ENCODE measurements at regions not wholly inside any gene's neighbourhood (a gene's known extent, or its start where the extent isn't known, plus 50 kb on each side); places are given as distances from the start of the nearest gene placed in this dataset.

- TF ChIP-seq POLR2A (IDR thresholded peaks at IDR 0.05): no peak
- TF ChIP-seq, protein P1, sequence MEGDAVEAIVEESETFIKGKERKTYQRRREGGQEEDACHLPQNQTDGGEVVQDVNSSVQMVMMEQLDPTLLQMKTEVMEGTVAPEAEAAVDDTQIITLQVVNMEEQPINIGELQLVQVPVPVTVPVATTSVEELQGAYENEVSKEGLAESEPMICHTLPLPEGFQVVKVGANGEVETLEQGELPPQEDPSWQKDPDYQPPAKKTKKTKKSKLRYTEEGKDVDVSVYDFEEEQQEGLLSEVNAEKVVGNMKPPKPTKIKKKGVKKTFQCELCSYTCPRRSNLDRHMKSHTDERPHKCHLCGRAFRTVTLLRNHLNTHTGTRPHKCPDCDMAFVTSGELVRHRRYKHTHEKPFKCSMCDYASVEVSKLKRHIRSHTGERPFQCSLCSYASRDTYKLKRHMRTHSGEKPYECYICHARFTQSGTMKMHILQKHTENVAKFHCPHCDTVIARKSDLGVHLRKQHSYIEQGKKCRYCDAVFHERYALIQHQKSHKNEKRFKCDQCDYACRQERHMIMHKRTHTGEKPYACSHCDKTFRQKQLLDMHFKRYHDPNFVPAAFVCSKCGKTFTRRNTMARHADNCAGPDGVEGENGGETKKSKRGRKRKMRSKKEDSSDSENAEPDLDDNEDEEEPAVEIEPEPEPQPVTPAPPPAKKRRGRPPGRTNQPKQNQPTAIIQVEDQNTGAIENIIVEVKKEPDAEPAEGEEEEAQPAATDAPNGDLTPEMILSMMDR (IDR thresholded peaks at IDR 0.05): no peak
Measured at GRCh38 chr1:5342830-5343229, 649.4 kb downstream of the NPHP4 start.

Measured in heart left ventricle (tissue), 13 donors.